CD14-positive monocyte (primary cell): ENCODE measurements at regions not wholly inside any gene's neighbourhood (a gene's known extent, or its start where the extent isn't known, plus 50 kb on each side); places are given as distances from the start of the nearest gene placed in this dataset.
"Not testable (repeated sequence)": the region's sequence is repeated elsewhere in the genome, so short reads cannot be mapped to it uniquely, and the experiment has no call there.

ENCODE experiments used
- DNase-seq, 3 donors: peaks; one replicate each; pipeline ENCODE4 v3.0.0-alpha.2; 2011 to 2022
- H2AFZ ChIP-seq: 2 replicates; pipeline ENCODE4 v1.6.0; 2012; ENCODE audit warnings: mild to moderate bottlenecking, low read depth, low read length, inconsistent platforms; ENCODE audit not compliant: insufficient read depth, poor library complexity, severe bottlenecking
- H3K27ac ChIP-seq, 2 donors: 1 replicate in 1 of 2; 2 replicates in 1 of 2; pipeline ENCODE4 v1.5.1; 2012 to 2013; ENCODE audit warnings: low read length in 2 of 2, control low read depth in 1 of 2, inconsistent platforms in 1 of 2, low read depth in 1 of 2, mild to moderate bottlenecking in 1 of 2
- H3K27me3 ChIP-seq, 2 donors: one replicate each; pipeline versions ENCODE4 v1.6.0 to v1.6.1; 2011 to 2013; ENCODE audit warnings: low read length in 2 of 2; ENCODE audit not compliant: control insufficient read depth in 2 of 2, insufficient read depth in 2 of 2
- H3K36me3 ChIP-seq, 2 donors: replicated peaks in 1 of 2; 1 replicate in 1 of 2; 2 replicates in 1 of 2; pipeline versions ENCODE4 v1.5.1 to v1.6.1; 2012 to 2013; ENCODE audit warnings: low read length in 2 of 2, control low read depth in 1 of 2, inconsistent platforms in 1 of 2, mild to moderate bottlenecking in 1 of 2; ENCODE audit not compliant: insufficient read depth in 2 of 2, control insufficient read depth in 1 of 2
- H3K4me1 ChIP-seq, 2 donors: 1 replicate in 1 of 2; 2 replicates in 1 of 2; pipeline versions ENCODE4 v1.5.1 to v1.6.1; 2012 to 2013; ENCODE audit warnings: low read length in 2 of 2, control low read depth in 1 of 2, inconsistent platforms in 1 of 2, mild to moderate bottlenecking in 1 of 2, moderate library complexity in 1 of 2; ENCODE audit not compliant: insufficient read depth in 2 of 2, control insufficient read depth in 1 of 2
- H3K4me2 ChIP-seq: replicated peaks from 2 replicates; pipeline ENCODE3; 2012; ENCODE audit warnings: low read length, moderate library complexity, mild to moderate bottlenecking; ENCODE audit not compliant: poor library complexity, severe bottlenecking; ENCODE audit errors: extremely low read depth
- H3K4me3 ChIP-seq, 3 experiments: fragments of 200-600 bp in 1 of 3; sonication (generic) in 1 of 3; replicated peaks in 1 of 3; 1 replicate in 2 of 3; 2 replicates in 1 of 3; pipeline ENCODE4 v1.5.1; 2011 to 2013; ENCODE audit warnings: low read length in 3 of 3, mild to moderate bottlenecking in 3 of 3, control low read depth in 2 of 3, low read depth in 2 of 3, inconsistent platforms in 1 of 3, moderate library complexity in 1 of 3
- H3K79me2 ChIP-seq: 2 replicates; pipeline ENCODE4 v1.6.0; 2012; ENCODE audit warnings: mild to moderate bottlenecking, control low read depth, inconsistent platforms, low read length, moderate library complexity; ENCODE audit not compliant: insufficient read depth
- H3K9ac ChIP-seq: 2 replicates; pipeline ENCODE4 v1.6.0; 2017; ENCODE audit warnings: low read length, mild to moderate bottlenecking; ENCODE audit not compliant: insufficient read depth, poor library complexity, severe bottlenecking
- H3K9me3 ChIP-seq, 2 donors: replicated peaks in 1 of 2; 1 replicate in 1 of 2; 2 replicates in 1 of 2; pipeline versions ENCODE4 v1.5.1 to v1.6.1; 2012 to 2013; ENCODE audit warnings: low read length in 2 of 2, control low read depth in 1 of 2; ENCODE audit not compliant: control insufficient read depth in 1 of 2, insufficient read depth in 1 of 2
- H4K20me1 ChIP-seq: 2 replicates; pipeline ENCODE4 v1.6.0; 2012; ENCODE audit warnings: mild to moderate bottlenecking, low read length, control low read depth, moderate library complexity; ENCODE audit not compliant: insufficient read depth
- H3K27ac Mint-ChIP-seq, 7 donors: one replicate each; pipeline ENCODE4 v1.8.0; 2020; ENCODE audit warnings: mild to moderate bottlenecking in 7 of 7, mixed read lengths in 7 of 7, moderate library complexity in 6 of 7, inconsistent platforms in 2 of 7
- H3K27me3 Mint-ChIP-seq, 3 donors: one replicate each; pipeline ENCODE4 v1.8.0; 2021 to 2022; ENCODE audit warnings: low read depth in 3 of 3, mild to moderate bottlenecking in 3 of 3, mixed read lengths in 3 of 3, moderate library complexity in 3 of 3, inconsistent platforms in 1 of 3
- H3K36me3 Mint-ChIP-seq, 2 donors: one replicate each; pipeline ENCODE4 v1.8.0; 2020; ENCODE audit warnings: mixed read lengths in 2 of 2, inconsistent platforms in 1 of 2, mild to moderate bottlenecking in 1 of 2
- H3K4me1 Mint-ChIP-seq: one replicate; pipeline ENCODE4 v1.8.0; 2020; ENCODE audit warnings: mild to moderate bottlenecking, mixed read lengths
- H3K4me3 Mint-ChIP-seq, 2 donors: one replicate each; pipeline ENCODE4 v1.8.0; 2020; ENCODE audit warnings: mild to moderate bottlenecking in 2 of 2, mixed read lengths in 2 of 2, moderate library complexity in 1 of 2
- H3K9me3 Mint-ChIP-seq, 7 donors: one replicate each; pipeline ENCODE4 v1.8.0; 2020 to 2022; ENCODE audit warnings: mixed read lengths in 7 of 7, mild to moderate bottlenecking in 6 of 7, moderate library complexity in 6 of 7, inconsistent platforms in 2 of 7
- CTCF ChIP-seq: fragments of 200-600 bp; IDR thresholded peaks from one replicate; pipeline ENCODE4 v1.8.0; 2022; ENCODE audit warnings: antibody characterized with exemption, mild to moderate bottlenecking
- WGBS: methylation state at CpG from one replicate; pipeline ENCODE4 v1.1.5; 2013; ENCODE audit warnings: missing lambda C conversion rate; ENCODE audit not compliant: insufficient coverage; 5-methylcytosine and 5-hydroxymethylcytosine counted together
- intact Hi-C, 2 donors: fragments of 100-400 bp; cut with micrococcal nuclease; formaldehyde crosslinking; loops; one replicate each; pipeline versions ENCODE4 v1.15.0 to v1.15.1; 2023

GRCh38 chr4:87718217-87718835 lies 68.2 kb downstream of the DMP1 start:
- Histone ChIP-seq H3K9ac (no peak overlapping the region), H3K27me3 (no peaks in the 10 kb centered on the region), H3K27ac (no peak overlapping the region), H3K9me3 (no peaks in the 10 kb centered on the region), H3K79me2 (no peaks in the 10 kb centered on the region), H3K4me1 (no peaks in the 10 kb centered on the region), H2AFZ (no peak overlapping the region), H3K4me3 (no peak overlapping the region), H3K36me3 (no peaks in the 10 kb centered on the region), H3K4me2 (no peak overlapping the region), H4K20me1 (no peaks in the 10 kb centered on the region)
- Mint-ChIP-seq H3K36me3 (no peaks in the 10 kb centered on the region), H3K4me3 (no peak overlapping the region), H3K27me3 (peaks cover 0 to 3% (median 1%) of the 10 kb centered on the region in 3 donors), H3K9me3 (peaks cover 0 to 5% (median 0%) of the 10 kb centered on the region in 7 donors), H3K4me1 (no peaks in the 10 kb centered on the region), H3K27ac (no peak overlapping the region)
- intact Hi-C loops = no loop called here
- no peak for TF ChIP-seq CTCF
- no peak for DNase-seq
- no CpG with 5 or more reads among the region's 5 CpGs for WGBS

DNA sequence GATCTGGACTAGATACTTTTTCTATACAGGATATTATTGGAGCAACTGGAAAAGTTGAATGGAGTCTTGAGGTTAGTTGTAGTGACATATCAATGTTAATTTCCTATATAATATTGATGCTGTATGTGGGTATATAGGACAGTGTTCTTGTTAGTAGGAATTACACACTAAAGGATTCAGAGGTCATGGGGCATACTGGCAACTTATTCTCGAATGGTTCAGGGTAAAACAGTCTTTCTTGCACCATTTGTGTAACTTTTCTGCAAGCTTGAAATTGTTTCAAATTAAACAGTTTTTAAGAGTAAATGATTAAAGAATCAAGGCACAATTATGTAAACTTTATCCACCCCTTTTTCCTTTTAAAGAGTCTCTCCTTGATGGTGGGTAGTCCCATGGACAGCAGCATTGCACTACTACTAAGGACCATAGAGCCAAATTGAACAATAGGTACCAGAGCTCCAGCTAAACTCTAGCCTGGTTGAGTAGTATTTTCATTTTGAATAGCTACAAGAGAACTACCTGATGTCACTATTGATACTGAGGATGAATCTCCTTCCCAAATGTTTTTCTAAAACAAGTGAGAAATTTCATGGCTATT lies 70.1 kb downstream of the DMP1 start:
- no peak overlapping the region for H3K9ac ChIP-seq
- peaks cover under 1 to 1% of the 10 kb centered on the region in 2 donors for H3K9me3 ChIP-seq
- H2AFZ ChIP-seq = no peak overlapping the region
- no peak for DNase-seq
- no peak for TF ChIP-seq CTCF
- H3K79me2 ChIP-seq = no peaks in the 10 kb centered on the region
- no peaks in the 10 kb centered on the region for H3K4me1 ChIP-seq
- Mint-ChIP-seq H3K4me1 (no peaks in the 10 kb centered on the region), H3K36me3 (no peaks in the 10 kb centered on the region), H3K27me3 (peaks cover 0 to 3% (median 1%) of the 10 kb centered on the region in 3 donors), H3K27ac (no peak overlapping the region), H3K9me3 (peaks cover 0 to 12% (median 6%) of the 10 kb centered on the region in 7 donors), H3K4me3 (no peak overlapping the region)
- no peak overlapping the region for H3K4me3 ChIP-seq
- no CpG with 5 or more reads among the region's 1 CpG for WGBS
- no peaks in the 10 kb centered on the region for H3K27me3 ChIP-seq
- no peak overlapping the region for H3K27ac ChIP-seq
- no peaks in the 10 kb centered on the region for H4K20me1 ChIP-seq
- intact Hi-C loops = no loop called here
- no peaks in the 10 kb centered on the region for H3K36me3 ChIP-seq
- H3K4me2 ChIP-seq = no peak overlapping the region

DNA sequence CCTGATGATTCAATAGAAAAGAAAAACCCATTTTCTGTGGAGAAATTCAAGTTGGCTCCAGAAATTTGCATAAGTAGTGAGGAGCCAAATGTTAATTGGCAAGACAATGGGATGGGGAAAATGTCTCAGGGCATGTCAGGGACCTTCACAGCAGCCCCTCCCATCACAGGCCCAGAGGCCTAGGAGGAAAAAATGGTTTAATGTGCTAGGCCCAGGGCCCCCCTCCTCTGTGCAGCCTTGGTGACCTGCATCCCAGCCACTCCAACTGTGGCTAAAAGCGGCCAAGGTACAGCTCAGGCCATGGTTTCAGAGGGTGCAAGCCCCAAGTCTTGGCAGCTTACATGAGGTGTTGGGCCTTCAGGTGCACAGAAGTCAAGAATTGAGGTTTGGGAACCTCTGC lies 74.1 kb upstream of the IBSP start:
- H3K4me1 ChIP-seq, H3K4me2 ChIP-seq, H3K79me2 ChIP-seq, H3K27ac Mint-ChIP-seq, H3K4me3 ChIP-seq, H3K27me3 ChIP-seq, H3K36me3 ChIP-seq, H3K9ac ChIP-seq, DNase-seq, H2AFZ ChIP-seq, H3K4me3 Mint-ChIP-seq, H3K27me3 Mint-ChIP-seq, H3K4me1 Mint-ChIP-seq, H3K36me3 Mint-ChIP-seq, H4K20me1 ChIP-seq, H3K27ac ChIP-seq, intact Hi-C loops: not testable (repeated sequence)
- H3K9me3 Mint-ChIP-seq = peaks cover 5 to 17% (median 15%) of the 10 kb centered on the region in 7 donors
- WGBS = 100% methylated on average over 1 of the region's 1 CpG
- peaks cover 7 to 10% of the 10 kb centered on the region in 2 donors for H3K9me3 ChIP-seq
